ENCODE measurements at regions not wholly inside any gene's neighbourhood (a gene's known extent, or its start where the extent isn't known, plus 50 kb on each side); places are given as distances from the start of the nearest gene placed in this dataset.
A peak's percentile ranks its signal among the peaks of the same experiment; 100 is the strongest.

- no peak overlapping the region for H2BK120ac ChIP-seq (ENCODE audit: insufficient read depth, low read length, poor library complexity)
- no peak overlapping the region for H4K12ac ChIP-seq (ENCODE audit: low read depth, low read length)
- no peak overlapping the region for H3K18ac ChIP-seq (ENCODE audit: low read length)
- no peak overlapping the region for H3K4me3 ChIP-seq (ENCODE audit: low read depth, low read length)
- H3K9ac ChIP-seq (ENCODE audit: low read length) = no peak overlapping the region
- DNase-seq = peak in 1 of 2 donors; percentile 4
- H3K27ac ChIP-seq (ENCODE audit: low read depth, low read length) = no peak overlapping the region
- H3K14ac ChIP-seq (ENCODE audit: low read length) = no peak overlapping the region
- H3K23ac ChIP-seq (ENCODE audit: low read length) = no peak overlapping the region
- H2AK5ac ChIP-seq (ENCODE audit: low read length) = no peak overlapping the region
- H3K27me3 ChIP-seq (ENCODE audit: insufficient read depth, low read length) = no peaks in the 10 kb centered on the region
- H2BK5ac ChIP-seq (ENCODE audit: low read depth, low read length, poor library complexity) = no peak overlapping the region
- H2BK12ac ChIP-seq (ENCODE audit: low read length) = no peak overlapping the region
- WGBS (ENCODE audit: extremely low coverage, insufficient coverage, insufficient read length) = no CpG with 5 or more reads among the region's 3 CpGs
- no peaks in the 10 kb centered on the region for H3K9me3 ChIP-seq (ENCODE audit: insufficient read depth, low read depth, low read length)
- H4K91ac ChIP-seq (ENCODE audit: low read depth, low read length) = no peak overlapping the region
- H3K79me2 ChIP-seq (ENCODE audit: control insufficient read depth, insufficient read depth, low read length, poor library complexity) = no peaks in the 10 kb centered on the region
- H3K4me2 ChIP-seq (ENCODE audit: low read length) = no peak overlapping the region
- no peak overlapping the region for H3K4ac ChIP-seq (ENCODE audit: low read depth, low read length)
- H3K36me3 ChIP-seq (ENCODE audit: control insufficient read depth in 1 of 2, insufficient read depth in 2 of 2, low read length in 2 of 2) = no peaks in the 10 kb centered on the region
- H3K79me1 ChIP-seq (ENCODE audit: low read length) = no peaks in the 10 kb centered on the region
- H2AFZ ChIP-seq (ENCODE audit: insufficient read depth, low read length, poor library complexity) = no peak overlapping the region
- no peaks in the 10 kb centered on the region for H3K4me1 ChIP-seq (ENCODE audit: control insufficient read depth in 1 of 2, insufficient read depth in 2 of 2, low read length in 2 of 2)
- no peak overlapping the region for H4K8ac ChIP-seq (ENCODE audit: low read depth, low read length)
Observed at GRCh38 chr2:79453918-79454317, 58.9 kb upstream of the CTNNA2 start.

DNA sequence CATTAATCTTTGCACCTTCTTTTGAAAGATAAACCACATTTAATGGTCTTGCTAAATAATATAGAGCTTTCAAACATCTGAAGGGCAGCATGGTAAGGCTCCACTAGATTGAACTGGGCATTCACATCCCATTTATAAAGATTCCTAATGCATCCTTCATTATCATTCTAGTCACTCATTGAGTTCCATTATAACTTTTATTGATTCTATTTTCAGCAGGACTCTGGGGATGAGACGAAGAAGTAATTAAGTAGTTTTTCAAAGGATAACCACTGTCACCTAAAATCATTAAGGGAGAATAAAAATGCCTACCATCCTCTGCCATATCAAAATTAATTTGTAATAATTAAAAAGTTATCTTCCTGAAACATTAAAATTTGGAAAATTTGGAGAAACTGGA, 60.2 kb upstream of the CTNNA2 start:
- no peak overlapping the region for H3K14ac ChIP-seq (ENCODE audit: low read length)

GRCh38 chr2:79447463-79447862, 65.4 kb upstream of the CTNNA2 start:
- no peak overlapping the region for H2AFZ ChIP-seq (ENCODE audit: insufficient read depth, low read length, poor library complexity)
- no peak overlapping the region for H3K9ac ChIP-seq (ENCODE audit: low read length)
- H4K8ac ChIP-seq (ENCODE audit: low read depth, low read length) = no peak overlapping the region
- no peaks in the 10 kb centered on the region for H3K79me2 ChIP-seq (ENCODE audit: control insufficient read depth, insufficient read depth, low read length, poor library complexity)
- no peak overlapping the region for H3K18ac ChIP-seq (ENCODE audit: low read length)
- no peak overlapping the region for H4K91ac ChIP-seq (ENCODE audit: low read depth, low read length)
- H3K4me1 ChIP-seq (ENCODE audit: control insufficient read depth in 1 of 2, insufficient read depth in 2 of 2, low read length in 2 of 2) = no peaks in the 10 kb centered on the region
- H3K4ac ChIP-seq (ENCODE audit: low read depth, low read length) = no peak overlapping the region
- no peaks in the 10 kb centered on the region for H3K36me3 ChIP-seq (ENCODE audit: control insufficient read depth in 1 of 2, insufficient read depth in 2 of 2, low read length in 2 of 2)
- H2BK12ac ChIP-seq (ENCODE audit: low read length) = no peak overlapping the region
- no peak overlapping the region for H2BK120ac ChIP-seq (ENCODE audit: insufficient read depth, low read length, poor library complexity)
- H3K4me2 ChIP-seq (ENCODE audit: low read length) = no peak overlapping the region
- H3K4me3 ChIP-seq (ENCODE audit: low read depth, low read length) = no peak overlapping the region
- H3K27ac ChIP-seq (ENCODE audit: low read depth, low read length) = no peak overlapping the region
- no peak for DNase-seq
- no peak overlapping the region for H3K14ac ChIP-seq (ENCODE audit: low read length)
- H2AK5ac ChIP-seq (ENCODE audit: low read length) = no peak overlapping the region
- no peak overlapping the region for H2BK5ac ChIP-seq (ENCODE audit: low read depth, low read length, poor library complexity)
- H3K9me3 ChIP-seq (ENCODE audit: insufficient read depth, low read depth, low read length) = no peaks in the 10 kb centered on the region
- H3K79me1 ChIP-seq (ENCODE audit: low read length) = no peaks in the 10 kb centered on the region
- H3K23ac ChIP-seq (ENCODE audit: low read length) = no peak overlapping the region
- H3K27me3 ChIP-seq (ENCODE audit: insufficient read depth, low read length) = no peaks in the 10 kb centered on the region
- no peak overlapping the region for H4K12ac ChIP-seq (ENCODE audit: low read depth, low read length)

More for the DNA sequence above, 60.2 kb upstream of the CTNNA2 start:
- Histone ChIP-seq H3K79me1 (ENCODE audit: low read length) (no peaks in the 10 kb centered on the region), H2AK5ac (ENCODE audit: low read length) (no peak overlapping the region), H3K36me3 (ENCODE audit: control insufficient read depth in 1 of 2, insufficient read depth in 2 of 2, low read length in 2 of 2) (no peaks in the 10 kb centered on the region), H3K18ac (ENCODE audit: low read length) (no peak overlapping the region), H3K4ac (ENCODE audit: low read depth, low read length) (no peak overlapping the region), H3K4me1 (ENCODE audit: control insufficient read depth in 1 of 2, insufficient read depth in 2 of 2, low read length in 2 of 2) (no peaks in the 10 kb centered on the region), H2AFZ (ENCODE audit: insufficient read depth, low read length, poor library complexity) (no peak overlapping the region), H2BK12ac (ENCODE audit: low read length) (no peak overlapping the region), H2BK120ac (ENCODE audit: insufficient read depth, low read length, poor library complexity) (no peak overlapping the region), H3K27ac (ENCODE audit: low read depth, low read length) (no peak overlapping the region), H4K91ac (ENCODE audit: low read depth, low read length) (no peak overlapping the region), H4K12ac (ENCODE audit: low read depth, low read length) (no peak overlapping the region), H4K8ac (ENCODE audit: low read depth, low read length) (no peak overlapping the region), H3K79me2 (ENCODE audit: control insufficient read depth, insufficient read depth, low read length, poor library complexity) (no peaks in the 10 kb centered on the region), H2BK5ac (ENCODE audit: low read depth, low read length, poor library complexity) (no peak overlapping the region), H3K4me3 (ENCODE audit: low read depth, low read length) (no peak overlapping the region), H3K4me2 (ENCODE audit: low read length) (no peak overlapping the region), H3K9me3 (ENCODE audit: insufficient read depth, low read depth, low read length) (no peaks in the 10 kb centered on the region), H3K9ac (ENCODE audit: low read length) (no peak overlapping the region), H3K27me3 (ENCODE audit: insufficient read depth, low read length) (no peaks in the 10 kb centered on the region), H3K23ac (ENCODE audit: low read length) (no peak overlapping the region)
- DNase-seq = no peak
- WGBS (ENCODE audit: extremely low coverage, insufficient coverage, insufficient read length) = no CpG with 5 or more reads among the region's 1 CpG

DNA sequence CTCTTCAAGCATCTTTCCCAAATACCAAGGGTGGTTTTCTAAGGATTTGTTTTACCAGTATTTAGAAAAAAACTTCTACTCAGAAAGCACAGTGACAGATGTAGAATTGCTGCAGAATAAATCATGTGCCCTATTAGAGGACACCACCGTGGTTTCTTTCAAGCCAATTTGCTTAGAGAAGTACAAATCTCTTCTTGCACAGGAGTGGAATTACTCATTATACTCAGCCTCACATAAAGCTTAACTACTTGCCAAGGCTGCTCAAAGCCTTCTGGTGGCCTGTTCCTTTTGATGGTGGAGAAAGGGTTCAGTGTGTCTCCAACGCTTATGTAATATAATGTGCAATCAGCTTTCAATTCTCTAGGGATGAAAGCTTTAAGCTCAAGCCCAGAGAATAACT, 66.5 kb upstream of the CTNNA2 start:
- no peak overlapping the region for H2BK5ac ChIP-seq (ENCODE audit: low read depth, low read length, poor library complexity)
- no peak overlapping the region for H2AFZ ChIP-seq (ENCODE audit: insufficient read depth, low read length, poor library complexity)
- WGBS (ENCODE audit: extremely low coverage, insufficient coverage, insufficient read length) = no CpG with 5 or more reads among the region's 2 CpGs
- H3K36me3 ChIP-seq (ENCODE audit: control insufficient read depth in 1 of 2, insufficient read depth in 2 of 2, low read length in 2 of 2) = no peaks in the 10 kb centered on the region
- H3K4me3 ChIP-seq (ENCODE audit: low read depth, low read length) = no peak overlapping the region
- no peak overlapping the region for H3K23ac ChIP-seq (ENCODE audit: low read length)
- no peaks in the 10 kb centered on the region for H3K79me1 ChIP-seq (ENCODE audit: low read length)
- no peaks in the 10 kb centered on the region for H3K27me3 ChIP-seq (ENCODE audit: insufficient read depth, low read length)
- H3K9ac ChIP-seq (ENCODE audit: low read length) = no peak overlapping the region
- H3K27ac ChIP-seq (ENCODE audit: low read depth, low read length) = no peak overlapping the region
- no peak overlapping the region for H3K18ac ChIP-seq (ENCODE audit: low read length)
- H3K79me2 ChIP-seq (ENCODE audit: control insufficient read depth, insufficient read depth, low read length, poor library complexity) = no peaks in the 10 kb centered on the region
- no peak overlapping the region for H4K12ac ChIP-seq (ENCODE audit: low read depth, low read length)
- no peak overlapping the region for H2BK12ac ChIP-seq (ENCODE audit: low read length)
- H2BK120ac ChIP-seq (ENCODE audit: insufficient read depth, low read length, poor library complexity) = no peak overlapping the region
- H4K91ac ChIP-seq (ENCODE audit: low read depth, low read length) = no peak overlapping the region
- no peaks in the 10 kb centered on the region for H3K9me3 ChIP-seq (ENCODE audit: insufficient read depth, low read depth, low read length)
- H3K4me2 ChIP-seq (ENCODE audit: low read length) = no peak overlapping the region
- H2AK5ac ChIP-seq (ENCODE audit: low read length) = no peak overlapping the region
- DNase-seq = no peak
- no peak overlapping the region for H3K4ac ChIP-seq (ENCODE audit: low read depth, low read length)
- H3K14ac ChIP-seq (ENCODE audit: low read length) = no peak overlapping the region
- H3K4me1 ChIP-seq (ENCODE audit: control insufficient read depth in 1 of 2, insufficient read depth in 2 of 2, low read length in 2 of 2) = no peaks in the 10 kb centered on the region
- no peak overlapping the region for H4K8ac ChIP-seq (ENCODE audit: low read depth, low read length)

All from trophoblast cell (in vitro differentiated cells and primary cell).